ENCODE measurements at regions not wholly inside any gene's neighbourhood (a gene's known extent, or its start where the extent isn't known, plus 50 kb on each side); places are given as distances from the start of the nearest gene placed in this dataset.

DNA sequence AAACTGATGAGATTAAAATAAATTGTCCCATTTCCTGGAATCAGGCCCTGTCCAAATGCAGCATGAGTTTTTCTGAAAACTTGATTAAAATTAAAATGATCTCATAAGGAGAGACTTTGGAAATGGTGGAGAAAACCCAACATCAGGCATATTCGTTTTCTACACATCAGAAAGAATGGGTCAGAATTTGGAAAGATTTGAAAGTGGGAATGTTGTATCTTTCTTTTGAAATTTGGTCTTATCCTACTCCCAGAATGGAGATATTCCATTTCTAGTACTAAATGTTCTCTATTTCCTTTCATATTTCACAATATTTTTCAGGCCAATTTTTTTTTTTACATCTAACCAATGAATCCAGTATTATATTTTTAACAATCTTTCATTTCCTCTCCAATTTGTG lies 223.9 kb upstream of the RXFP2 start:
- no peak for TF ChIP-seq MXI1 (IDR thresholded peaks at IDR 0.05; ENCODE audit: low read depth, low read length)
- TF ChIP-seq ELK1 (IDR thresholded peaks at IDR 0.05; ENCODE audit: low read depth, low read length): no peak
- no peak for TF ChIP-seq CBX5 (IDR thresholded peaks at IDR 0.05; ENCODE audit: low read depth)
- TF ChIP-seq POLR2A (IDR thresholded peaks at IDR 0.05; ENCODE audit: low read depth, low read length): no peak
- TF ChIP-seq, protein P1, sequence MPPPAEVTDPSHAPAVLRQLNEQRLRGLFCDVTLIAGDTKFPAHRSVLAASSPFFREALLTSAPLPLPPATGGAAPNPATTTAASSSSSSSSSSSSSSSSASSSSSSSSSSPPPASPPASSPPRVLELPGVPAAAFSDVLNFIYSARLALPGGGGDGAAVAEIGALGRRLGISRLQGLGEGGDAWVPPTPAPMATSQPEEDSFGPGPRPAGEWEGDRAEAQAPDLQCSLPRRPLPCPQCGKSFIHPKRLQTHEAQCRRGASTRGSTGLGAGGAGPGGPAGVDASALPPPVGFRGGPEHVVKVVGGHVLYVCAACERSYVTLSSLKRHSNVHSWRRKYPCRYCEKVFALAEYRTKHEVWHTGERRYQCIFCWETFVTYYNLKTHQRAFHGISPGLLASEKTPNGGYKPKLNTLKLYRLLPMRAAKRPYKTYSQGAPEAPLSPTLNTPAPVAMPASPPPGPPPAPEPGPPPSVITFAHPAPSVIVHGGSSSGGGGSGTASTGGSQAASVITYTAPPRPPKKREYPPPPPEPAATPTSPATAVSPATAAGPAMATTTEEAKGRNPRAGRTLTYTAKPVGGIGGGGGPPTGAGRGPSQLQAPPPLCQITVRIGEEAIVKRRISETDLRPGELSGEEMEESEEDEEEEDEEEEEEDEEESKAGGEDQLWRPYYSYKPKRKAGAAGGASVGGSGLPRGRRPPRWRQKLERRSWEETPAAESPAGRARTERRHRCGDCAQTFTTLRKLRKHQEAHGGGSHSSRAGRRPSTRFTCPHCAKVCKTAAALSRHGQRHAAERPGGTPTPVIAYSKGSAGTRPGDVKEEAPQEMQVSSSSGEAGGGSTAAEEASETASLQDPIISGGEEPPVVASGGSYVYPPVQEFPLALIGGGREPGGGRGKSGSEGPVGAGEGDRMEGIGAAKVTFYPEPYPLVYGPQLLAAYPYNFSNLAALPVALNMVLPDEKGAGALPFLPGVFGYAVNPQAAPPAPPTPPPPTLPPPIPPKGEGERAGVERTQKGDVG (CRISPR knock-in tag; IDR thresholded peaks at IDR 0.05): no peak
- TF ChIP-seq POLR2AphosphoS5 (IDR thresholded peaks at IDR 0.05; ENCODE audit: low read length): no peak
- no peak for TF ChIP-seq SP1 (IDR thresholded peaks at IDR 0.05; ENCODE audit: low read depth, low read length)
- TF ChIP-seq CTCF (IDR thresholded peaks at IDR 0.05 in 2 of 3, conservative IDR thresholded peaks at IDR 0.05 in 1 of 3; ENCODE audit: control insufficient read depth in 2 of 3, extremely low read depth in 1 of 3, insufficient read depth in 1 of 3, low read depth in 3 of 3, low read length in 3 of 3): no peak
- TF ChIP-seq EP300 (IDR thresholded peaks at IDR 0.05; ENCODE audit: borderline replicate concordance in 1 of 2, control insufficient read depth in 1 of 2, low read depth in 2 of 2, low read length in 2 of 2): no peak
- no peak for TF ChIP-seq RAD51 (IDR thresholded peaks at IDR 0.05)
- no peak for TF ChIP-seq HDGF (IDR thresholded peaks at IDR 0.05)
- TF ChIP-seq POLR2AphosphoS2 (IDR thresholded peaks at IDR 0.05; ENCODE audit: low read depth, low read length): no peak
- TF ChIP-seq NR2C2 (IDR thresholded peaks at IDR 0.05; ENCODE audit: borderline replicate concordance, control insufficient read depth, insufficient read length, low read depth): no peak
- TF ChIP-seq, protein P2, sequence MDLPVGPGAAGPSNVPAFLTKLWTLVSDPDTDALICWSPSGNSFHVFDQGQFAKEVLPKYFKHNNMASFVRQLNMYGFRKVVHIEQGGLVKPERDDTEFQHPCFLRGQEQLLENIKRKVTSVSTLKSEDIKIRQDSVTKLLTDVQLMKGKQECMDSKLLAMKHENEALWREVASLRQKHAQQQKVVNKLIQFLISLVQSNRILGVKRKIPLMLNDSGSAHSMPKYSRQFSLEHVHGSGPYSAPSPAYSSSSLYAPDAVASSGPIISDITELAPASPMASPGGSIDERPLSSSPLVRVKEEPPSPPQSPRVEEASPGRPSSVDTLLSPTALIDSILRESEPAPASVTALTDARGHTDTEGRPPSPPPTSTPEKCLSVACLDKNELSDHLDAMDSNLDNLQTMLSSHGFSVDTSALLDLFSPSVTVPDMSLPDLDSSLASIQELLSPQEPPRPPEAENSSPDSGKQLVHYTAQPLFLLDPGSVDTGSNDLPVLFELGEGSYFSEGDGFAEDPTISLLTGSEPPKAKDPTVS (IDR thresholded peaks at IDR 0.05; ENCODE audit: low read depth, low read length): no peak

All from GM12878 (cell line).